Hepatocyte (in vitro differentiated cells): ENCODE measurements at regions not wholly inside any gene's neighbourhood (a gene's known extent, or its start where the extent isn't known, plus 50 kb on each side); places are given as distances from the start of the nearest gene placed in this dataset.

Source experiments
- EZH2 ChIP-seq: fragments of 200-600 bp; sonication (generic); IDR thresholded peaks from 2 replicates; pipeline ENCODE4 v1.6.1; 2016; ENCODE audit warnings: antibody characterized with exemption, mild to moderate bottlenecking, borderline replicate concordance
- EZH2phosphoT487 ChIP-seq: fragments of 200-600 bp; sonication (generic); IDR thresholded peaks from one replicate; pipeline ENCODE4 v1.6.1; 2018; ENCODE audit warnings: antibody characterized with exemption, mild to moderate bottlenecking, low read depth, moderate library complexity; ENCODE audit not compliant: unreplicated experiment, severe bottlenecking
- TF ChIP-seq, protein P1 (sequence below): fragments of 200-600 bp; sonication (generic); IDR thresholded peaks from 2 replicates; pipeline ENCODE4 v1.5.1; 2016; ENCODE audit warnings: antibody characterized with exemption, mild to moderate bottlenecking; ENCODE audit not compliant: poor library complexity

DNA sequence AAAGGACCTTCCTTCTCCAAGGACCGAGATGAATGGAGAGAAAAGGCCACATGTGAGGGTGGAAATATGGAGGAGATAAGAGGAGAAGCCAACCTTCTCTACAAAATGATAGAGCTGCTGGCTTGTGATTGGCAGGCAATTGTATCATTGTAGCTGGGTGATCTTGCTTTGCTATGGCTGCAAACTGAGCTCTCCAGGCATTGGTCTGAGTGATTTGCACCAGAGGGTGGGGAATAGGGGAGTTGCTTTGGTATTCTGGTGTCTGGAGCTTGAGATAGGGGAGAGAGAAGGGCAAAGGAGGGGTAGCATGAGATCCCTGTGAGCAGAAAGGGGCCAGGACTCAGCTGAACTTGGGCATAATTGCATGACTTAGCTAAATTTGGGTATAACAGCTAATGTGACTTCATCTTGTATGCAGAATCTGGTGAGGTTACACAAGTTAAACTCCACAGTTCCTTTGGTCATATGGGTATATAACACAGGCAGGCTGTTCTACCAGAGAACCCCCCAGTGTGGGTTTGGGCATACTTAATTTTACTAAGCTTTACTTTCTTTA lies 72.0 kb downstream of the FOS start:
- TF ChIP-seq, protein P1, sequence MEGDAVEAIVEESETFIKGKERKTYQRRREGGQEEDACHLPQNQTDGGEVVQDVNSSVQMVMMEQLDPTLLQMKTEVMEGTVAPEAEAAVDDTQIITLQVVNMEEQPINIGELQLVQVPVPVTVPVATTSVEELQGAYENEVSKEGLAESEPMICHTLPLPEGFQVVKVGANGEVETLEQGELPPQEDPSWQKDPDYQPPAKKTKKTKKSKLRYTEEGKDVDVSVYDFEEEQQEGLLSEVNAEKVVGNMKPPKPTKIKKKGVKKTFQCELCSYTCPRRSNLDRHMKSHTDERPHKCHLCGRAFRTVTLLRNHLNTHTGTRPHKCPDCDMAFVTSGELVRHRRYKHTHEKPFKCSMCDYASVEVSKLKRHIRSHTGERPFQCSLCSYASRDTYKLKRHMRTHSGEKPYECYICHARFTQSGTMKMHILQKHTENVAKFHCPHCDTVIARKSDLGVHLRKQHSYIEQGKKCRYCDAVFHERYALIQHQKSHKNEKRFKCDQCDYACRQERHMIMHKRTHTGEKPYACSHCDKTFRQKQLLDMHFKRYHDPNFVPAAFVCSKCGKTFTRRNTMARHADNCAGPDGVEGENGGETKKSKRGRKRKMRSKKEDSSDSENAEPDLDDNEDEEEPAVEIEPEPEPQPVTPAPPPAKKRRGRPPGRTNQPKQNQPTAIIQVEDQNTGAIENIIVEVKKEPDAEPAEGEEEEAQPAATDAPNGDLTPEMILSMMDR = no peak
- TF ChIP-seq EZH2 = no peak
- TF ChIP-seq EZH2phosphoT487 = no peak
